SW480 (cell line): ENCODE measurements at regions not wholly inside any gene's neighbourhood (a gene's known extent, or its start where the extent isn't known, plus 50 kb on each side); places are given as distances from the start of the nearest gene placed in this dataset.

Experiments used
- DNase-seq: peaks from one replicate; pipeline ENCODE4 v3.0.0-alpha.2; 2016; ENCODE audit warnings: low spot score

DNA sequence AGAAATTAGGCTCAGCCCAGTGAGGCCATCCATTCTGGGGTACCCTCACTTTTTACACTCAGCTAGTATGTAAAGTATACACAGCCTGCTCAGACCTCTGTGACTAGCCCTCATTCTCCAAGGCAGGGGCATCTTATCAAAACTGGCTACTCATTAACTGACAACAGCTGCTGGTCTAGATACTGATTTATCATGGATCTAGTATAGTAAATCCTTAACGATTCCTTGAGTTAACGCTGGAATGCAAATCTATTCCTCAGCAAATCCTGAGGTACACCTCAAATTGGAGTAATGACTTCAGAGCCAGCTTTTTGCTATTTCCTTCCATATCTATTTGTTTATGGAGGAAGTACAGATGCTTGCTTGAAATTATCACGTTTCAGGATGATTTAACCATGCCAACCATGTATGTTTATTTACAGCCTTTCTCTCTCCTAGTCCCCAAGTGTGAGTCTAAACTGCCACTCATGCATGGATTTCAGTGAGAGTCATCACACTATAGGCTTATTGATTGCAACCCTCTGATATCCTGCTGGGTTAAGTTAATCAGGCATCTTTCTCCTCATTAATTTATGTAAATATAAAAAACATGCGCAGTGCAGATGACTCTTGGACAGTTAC, 70.2 kb upstream of the DOK6 start:
- no peak for DNase-seq

DNA sequence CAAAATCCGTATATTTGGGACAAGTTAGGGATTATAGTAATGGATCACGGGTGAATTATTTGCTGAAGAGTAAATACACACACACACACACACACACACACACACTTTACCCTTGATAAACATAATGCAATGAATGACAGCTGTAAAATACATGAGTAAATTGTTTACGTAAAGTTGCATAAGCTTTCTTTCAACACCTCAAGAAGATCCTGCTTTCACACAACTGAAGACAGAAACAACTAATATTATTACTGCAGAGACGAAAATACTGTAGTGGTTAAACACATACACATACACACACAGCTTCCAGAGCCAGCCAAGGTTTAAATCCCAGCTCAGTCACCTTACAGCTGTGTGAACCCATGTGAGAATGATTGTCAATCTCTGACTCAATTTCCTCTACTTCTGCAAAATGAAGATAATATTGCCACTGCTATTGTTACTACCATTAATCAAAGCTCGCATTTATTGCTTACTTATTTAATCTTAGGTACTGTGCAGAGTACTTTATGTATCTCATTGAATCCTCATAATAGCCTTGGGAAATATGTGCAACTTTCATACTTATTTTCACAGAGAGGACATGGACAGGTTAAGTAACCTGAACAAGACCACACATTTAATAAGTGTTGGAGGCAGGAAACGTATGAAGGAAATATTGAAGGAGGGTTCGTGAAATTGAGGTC, 50.6 kb upstream of the DOK6 start:
- DNase-seq: no peak
